ENCODE measurements at regions not wholly inside any gene's neighbourhood (a gene's known extent, or its start where the extent isn't known, plus 50 kb on each side); places are given as distances from the start of the nearest gene placed in this dataset.
A peak's percentile ranks its signal among the peaks of the same experiment; 100 is the strongest.
"Not testable (repeated sequence)": the region's sequence is repeated elsewhere in the genome, so short reads cannot be mapped to it uniquely, and the experiment has no call there.

DNA sequence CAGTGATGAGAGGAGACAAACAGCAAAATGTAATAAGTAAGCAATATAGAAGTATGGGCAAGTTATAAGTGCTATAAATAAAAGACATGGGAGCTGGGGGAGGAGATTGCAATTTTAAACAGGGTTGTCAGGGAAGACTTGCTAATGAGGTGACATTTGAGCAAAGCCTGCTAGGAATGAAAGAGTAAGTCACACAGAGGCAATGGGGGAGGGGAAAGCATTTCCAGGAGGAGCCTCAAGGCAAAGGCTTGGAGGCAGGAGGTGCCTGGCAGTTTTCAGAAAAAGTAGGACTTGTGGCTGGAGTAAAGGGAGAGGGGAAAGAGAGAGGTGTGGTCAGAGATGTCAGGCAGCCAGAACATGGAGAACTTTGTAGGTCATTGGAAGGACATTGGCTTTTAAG is 124.4 kb upstream of the NMUR2 start:
- no peak for DNase-seq

DNA sequence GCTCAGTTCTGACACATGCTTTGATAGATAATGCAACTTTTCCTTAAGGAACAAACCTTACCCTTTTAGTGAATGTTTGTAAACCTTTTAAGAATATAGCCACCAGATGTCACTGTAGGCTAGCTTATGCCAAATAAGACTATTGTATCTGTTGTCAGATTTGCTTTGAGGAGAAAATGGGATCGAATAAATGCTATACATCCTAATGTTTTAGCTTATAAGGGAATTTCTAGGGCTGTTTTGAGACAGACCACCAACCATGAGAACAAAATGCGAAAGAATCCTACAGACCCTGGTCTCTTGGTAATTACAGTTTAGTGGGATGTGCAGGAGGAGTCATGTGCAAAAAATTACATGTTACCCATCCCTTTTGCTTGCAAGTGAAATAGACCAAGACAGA is 127.6 kb upstream of the NMUR2 start:
- DNase-seq = peak; percentile 44

DNA sequence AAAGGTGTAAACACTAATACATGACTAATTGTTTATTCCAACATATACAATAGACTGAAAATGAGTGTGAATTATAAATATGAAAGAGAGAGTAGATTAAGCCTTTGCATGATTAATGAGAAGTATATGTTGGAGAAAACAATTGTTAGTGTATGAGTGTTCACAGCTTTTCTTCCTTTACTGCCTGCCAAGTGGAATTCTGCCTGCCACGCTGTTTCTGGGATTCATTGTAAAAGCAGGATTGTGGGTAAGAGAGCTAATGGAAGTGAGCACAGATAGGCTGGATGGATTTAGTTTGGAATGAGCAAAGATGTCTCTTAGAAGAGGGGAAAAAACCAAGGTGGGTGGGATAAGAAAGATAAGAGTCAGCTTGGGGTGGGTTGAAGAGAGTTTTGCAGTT is 129.6 kb upstream of the NMUR2 start:
- no peak for DNase-seq

DNA sequence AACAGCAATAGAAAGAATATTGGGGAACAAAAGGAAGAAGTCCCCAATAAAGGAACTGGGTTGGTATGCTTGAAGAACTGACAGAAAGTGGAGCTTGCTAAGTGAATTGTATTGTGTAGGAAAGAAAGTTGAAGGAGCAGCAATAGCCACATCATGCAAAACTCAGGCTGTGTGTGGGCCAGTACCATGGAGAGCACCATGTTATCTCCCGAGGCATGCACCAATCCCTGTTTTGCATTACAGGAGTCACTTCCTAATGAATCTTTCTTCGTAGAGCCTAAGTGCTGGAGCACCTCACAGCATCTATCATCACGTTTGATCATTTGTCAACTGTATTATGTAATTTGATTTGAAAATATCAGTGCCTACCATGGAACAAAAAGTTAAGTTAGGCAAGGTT is 137.7 kb upstream of the NMUR2 start:
- DNase-seq = peak; percentile 2

DNA sequence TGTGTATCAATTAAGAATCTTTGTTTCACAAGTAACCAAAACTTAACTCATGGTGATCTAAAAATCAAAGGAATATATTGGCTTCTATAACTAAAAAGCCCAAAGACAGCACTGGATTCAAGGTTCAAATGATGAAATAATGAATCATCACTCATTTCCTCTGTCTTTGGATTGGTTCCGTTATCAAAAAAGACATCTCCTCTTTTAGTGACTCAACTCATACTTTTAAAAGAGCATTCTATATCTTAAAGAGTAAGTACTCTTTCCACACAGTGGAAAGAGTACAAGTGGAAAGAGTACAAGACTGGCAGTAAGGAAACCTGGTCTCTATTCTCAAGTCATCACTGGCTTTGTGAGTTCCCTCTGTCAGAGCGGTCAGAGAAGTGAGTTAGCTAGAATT is 141.4 kb upstream of the NMUR2 start:
- peak; percentile 3 for DNase-seq

DNA sequence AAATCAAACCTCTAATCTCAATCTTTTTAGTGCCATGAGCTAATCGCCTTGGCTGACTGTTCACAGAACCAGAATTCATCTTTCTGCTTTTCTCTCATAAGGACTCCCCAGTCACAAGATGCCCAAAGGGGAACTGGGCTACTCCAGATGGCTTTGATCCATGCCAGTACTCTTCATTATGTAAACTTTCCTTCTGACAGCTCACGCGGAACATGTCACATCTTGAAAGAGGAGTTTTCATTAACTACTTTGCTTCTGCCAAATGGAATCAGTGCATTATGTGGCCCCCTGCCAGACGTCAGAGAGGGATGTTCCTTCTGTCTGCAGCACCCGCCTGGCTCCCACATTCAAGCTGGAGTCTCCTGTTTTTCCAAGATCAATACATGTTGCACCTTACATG is 142.1 kb upstream of the NMUR2 start:
- no peak for DNase-seq

DNA sequence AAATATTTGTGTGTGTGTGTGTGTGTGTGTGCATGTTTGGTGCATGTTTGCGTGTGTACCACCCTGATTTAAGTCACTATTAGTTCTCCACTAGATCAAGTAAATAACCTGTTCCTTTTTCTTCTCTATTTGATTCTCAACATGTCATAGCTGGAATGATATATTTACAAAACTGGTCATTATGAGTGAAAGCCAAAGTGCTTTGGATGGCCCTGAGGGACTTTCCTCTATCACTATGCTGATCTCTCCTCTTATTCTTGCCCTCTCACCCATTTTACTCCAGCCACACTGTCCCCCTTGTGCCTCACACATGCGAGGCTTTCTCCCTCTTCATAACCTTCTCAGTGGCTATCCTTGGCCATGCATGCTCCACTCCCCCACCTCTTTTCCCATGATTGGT is 144.6 kb upstream of the NMUR2 start:
- no peak for DNase-seq

DNA sequence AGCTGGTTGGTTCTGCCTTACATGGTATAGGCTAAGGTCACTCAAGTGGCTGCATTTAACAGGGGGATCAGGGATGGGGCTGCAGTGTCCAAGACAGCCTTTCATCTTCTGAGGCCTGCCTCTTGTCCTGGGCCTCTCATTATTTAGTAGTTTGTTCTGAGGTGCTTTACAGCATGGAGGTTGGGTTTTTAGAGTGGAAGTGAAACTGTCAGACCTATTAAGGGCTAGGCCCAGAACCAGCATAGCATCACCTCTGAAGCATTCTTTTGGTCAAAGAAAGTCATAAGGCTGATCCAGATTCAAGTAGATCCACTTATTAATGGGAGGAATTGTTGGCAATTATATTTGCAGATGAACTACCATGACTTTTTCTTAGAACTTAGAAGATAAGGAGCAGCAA is 146.0 kb upstream of the NMUR2 start:
- DNase-seq = no peak

DNA sequence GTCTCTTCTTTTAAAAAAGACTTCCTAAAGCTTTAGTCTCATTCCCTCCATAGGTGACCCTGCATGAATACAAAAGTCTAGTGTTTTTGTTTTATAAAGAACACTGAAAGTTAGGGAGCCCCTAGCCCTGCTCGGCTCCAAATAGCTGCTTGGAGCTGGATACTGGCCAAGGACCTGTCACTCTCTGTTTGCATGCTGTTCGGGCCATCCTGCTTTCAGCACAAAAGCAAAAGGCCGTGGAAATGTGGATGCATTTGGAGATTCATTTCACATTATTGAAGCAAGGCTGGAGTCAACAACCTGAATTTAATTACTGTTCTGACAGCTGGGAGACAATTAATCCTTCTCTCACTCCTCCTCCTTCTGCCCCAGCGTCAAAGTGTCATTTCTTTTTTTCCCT is 151.7 kb upstream of the NMUR2 start:
- DNase-seq = no peak

DNA sequence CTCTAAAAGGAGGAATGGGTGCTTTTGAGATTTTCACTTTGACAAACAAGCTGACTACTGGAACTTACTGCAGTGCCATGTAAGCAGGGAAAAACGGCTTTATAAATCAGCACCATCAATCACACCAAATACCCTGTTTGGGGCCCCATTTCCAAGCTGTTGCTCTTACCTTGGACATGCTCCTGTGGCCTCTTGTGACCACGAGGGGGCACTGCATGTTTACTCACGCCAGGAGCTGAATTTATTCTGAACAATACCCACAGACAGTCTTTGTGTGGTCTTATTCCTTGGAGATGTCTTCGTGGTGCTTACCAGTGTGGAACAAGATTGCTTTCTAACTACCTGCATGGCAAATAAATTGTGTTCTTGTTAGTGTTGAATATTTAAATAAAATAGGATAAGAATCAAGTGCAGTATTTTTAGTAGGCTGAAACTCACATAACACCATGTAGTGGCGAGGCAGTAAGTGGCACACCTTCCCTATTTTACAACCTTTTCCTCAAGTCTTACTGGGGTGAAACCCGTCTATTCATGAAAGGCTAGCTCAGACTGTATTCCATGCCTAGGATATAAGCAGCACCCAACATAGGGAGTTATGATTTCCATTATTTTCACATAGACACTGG is 155.5 kb upstream of the NMUR2 start:
- peak; percentile 49 for DNase-seq

DNA sequence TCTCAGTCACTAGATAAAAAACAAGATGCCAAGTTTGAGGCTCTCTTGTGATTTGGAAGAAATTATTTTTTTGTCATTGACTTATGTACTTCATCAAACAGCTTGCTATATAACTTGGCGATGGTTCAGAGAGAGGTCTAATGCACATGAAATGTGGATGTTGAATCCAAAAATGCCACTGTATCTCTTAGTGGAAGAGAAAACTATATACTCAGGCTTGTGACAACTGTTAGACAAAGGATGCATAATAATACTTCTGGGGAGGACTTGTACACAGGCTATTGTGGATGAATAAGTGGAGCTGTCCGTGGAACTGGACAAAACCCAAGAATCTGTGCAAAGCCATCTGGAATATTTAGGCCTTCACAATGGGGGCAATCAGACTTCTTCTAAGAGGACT is 162.9 kb upstream of the NMUR2 start:
- no peak for DNase-seq

DNA sequence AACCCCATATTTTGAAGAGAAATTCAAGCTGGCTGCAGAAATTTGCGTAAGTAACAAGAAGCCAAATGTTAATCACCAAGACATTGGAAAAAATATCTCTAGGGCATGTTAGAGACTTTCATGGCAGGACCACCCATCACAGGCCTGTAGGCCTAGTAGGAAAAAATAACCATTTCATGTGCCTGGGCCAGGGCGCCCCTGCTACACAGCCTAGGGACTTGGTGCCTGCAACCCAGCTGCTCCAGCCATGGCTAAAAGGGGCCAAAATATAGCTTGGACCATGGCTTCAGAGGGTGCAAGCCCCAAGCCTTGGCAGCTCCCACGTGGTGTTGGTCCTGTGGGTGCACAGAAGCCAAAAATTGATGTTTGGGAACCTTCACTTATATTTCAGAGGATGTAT is 167.7 kb upstream of the NMUR2 start:
- DNase-seq = no peak

DNA sequence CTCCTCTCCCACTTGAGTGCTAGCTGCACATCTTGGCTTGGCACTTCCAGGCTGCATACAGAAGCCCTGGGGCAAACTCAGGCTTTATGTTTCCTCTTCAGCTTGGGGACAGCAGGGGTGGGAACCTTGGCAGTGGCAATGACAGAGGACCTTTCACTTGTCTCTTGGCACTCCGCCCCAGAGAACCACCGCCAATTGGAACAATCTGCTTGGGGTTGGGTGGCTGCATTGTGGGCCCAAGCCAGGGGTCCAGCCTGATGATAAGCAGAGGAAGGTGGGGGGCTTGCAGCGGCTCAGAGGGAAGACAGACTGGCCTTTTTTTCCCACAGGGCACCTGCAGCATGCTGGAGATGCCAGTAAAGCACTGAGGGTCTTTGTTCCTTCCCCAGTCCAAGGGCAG is 179.0 kb upstream of the NMUR2 start:
- DNase-seq = no peak

DNA sequence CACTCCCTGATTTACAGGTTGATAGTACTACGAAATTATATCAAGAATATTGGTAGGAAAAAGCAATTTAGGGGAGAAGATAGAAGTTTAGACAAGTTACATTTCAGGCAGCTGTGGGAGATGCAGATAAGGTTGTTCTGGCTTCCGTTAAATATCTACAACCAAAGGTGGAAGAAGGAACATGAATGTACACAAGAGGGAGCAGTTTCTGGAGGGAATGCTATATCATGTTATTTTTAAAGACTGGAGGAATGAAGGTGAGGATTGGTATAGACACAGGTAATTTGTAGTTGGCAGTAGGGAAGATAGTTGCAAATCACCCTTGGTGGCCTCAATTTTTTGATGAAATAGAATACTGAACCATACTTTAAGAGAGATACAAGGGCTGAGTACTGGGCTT is 187.3 kb upstream of the NMUR2 start:
- DNase-seq = no peak

DNA sequence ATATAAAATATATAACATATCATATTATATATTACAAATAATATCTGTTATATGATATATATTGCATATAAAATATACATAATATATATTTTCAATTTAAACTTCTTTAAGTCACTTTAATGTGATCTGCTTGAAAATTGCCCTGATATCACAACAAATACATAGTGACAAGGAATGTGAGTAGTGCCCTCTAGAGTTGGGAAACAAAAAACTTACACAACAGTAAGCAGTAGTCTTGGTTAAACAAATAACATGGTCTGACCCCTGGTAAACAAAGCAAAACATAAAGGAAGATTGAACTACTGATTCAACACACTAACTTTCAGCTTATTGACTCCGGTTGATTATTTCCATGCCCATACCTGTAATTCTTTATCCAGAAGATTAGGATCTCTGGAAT is 188.3 kb upstream of the NMUR2 start:
- no peak for DNase-seq

DNA sequence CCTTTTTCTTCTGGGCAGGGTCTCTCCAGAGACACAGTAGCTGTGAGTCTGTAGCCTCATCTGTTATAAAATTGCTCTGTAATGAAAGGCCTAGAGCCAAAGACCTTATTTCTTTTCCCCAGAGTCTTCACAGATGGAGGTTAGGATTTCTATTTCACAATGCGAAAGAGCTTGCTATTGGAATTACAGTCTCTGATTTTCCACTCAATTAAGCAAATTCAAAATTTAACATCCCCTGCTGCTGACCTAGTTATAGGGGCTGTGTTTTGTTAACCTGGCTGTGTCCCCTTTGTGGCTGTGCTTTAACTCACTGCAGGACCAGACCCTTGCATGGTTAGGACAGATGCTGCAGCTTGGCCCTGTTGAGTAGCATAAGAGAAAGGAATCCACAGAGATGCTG is 190.3 kb upstream of the NMUR2 start:
- DNase-seq = no peak

DNA sequence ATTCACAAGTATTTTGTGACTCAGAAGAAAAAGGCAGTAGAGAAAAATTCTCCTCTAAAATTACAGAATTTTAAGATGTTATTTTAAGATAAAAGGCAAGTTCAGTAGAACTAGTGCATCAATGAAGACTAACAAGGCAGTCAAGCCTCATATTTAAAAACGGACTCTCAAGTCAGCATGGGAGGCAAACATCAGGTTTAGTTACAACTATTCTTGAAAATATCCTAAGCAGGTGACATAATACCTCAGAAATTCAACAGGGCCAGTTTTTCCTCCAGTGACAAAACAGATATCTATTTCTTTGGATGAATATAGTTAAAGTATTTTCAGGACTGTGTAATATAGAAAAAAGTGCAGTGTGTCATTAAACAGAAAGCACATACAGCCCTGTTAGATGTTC is 194.0 kb upstream of the NMUR2 start:
- DNase-seq = no peak

DNA sequence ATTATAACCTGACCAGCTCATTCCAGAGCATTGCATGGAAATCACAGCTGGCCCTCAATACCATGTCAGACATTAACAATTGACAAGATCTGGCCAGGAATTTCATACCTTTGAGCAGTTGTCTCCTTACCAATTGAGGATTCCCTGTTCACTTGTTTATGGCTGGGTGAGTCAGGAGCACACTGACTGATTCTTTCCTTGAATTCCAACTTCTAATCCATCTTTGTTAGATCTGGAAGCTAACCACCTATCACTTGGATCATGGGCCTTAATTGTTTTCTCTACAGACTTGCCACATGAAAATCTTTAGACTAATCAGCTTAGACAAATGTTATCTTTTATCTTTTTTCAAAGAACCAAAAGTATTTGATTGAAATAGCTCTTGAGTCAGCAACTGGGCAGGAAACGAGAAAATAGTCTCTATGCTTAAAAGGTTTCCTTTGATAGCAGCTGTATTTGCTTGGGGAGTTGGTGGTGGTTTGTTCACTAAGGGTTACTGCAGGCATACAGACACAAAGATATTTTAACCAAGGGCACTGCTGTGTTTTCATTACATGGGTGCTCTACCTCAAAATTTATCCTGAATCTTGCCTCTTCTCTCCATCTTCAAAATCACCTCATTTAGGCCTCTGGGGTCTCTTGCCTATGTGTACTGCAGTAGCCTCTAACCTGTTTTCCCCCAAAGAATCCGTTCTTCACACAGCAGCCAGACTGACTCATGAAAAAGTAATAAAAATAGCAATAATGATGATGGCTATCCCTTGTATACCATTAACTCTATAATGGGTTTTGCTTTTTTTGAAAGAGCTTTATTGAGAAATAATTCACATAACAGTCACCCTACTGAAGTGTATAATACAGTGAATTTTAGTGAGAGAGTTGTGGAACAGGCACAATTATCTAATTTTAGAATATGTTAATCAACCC is 197.0 kb upstream of the NMUR2 start:
- no peak for DNase-seq

DNA sequence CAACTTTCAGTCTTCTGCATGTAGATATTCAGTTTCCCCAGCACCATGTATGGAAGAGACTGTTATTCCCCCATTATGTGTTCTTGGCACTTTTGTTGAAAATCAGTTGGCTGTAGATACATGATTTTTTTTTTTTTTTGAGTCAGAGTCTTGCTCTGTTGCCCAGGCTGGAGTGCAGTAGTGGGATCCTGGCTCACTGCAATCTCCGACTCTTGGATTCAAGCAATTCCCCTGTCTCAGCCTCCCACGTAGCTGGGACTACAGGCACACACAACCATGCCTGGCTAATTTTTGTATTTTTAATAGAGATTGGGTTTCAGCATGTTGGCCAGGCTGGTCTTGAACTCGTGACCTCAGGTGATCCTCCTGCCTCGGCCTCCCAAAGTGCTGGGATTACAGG is 201.0 kb upstream of the NMUR2 start:
- DNase-seq = not testable (repeated sequence)

DNA sequence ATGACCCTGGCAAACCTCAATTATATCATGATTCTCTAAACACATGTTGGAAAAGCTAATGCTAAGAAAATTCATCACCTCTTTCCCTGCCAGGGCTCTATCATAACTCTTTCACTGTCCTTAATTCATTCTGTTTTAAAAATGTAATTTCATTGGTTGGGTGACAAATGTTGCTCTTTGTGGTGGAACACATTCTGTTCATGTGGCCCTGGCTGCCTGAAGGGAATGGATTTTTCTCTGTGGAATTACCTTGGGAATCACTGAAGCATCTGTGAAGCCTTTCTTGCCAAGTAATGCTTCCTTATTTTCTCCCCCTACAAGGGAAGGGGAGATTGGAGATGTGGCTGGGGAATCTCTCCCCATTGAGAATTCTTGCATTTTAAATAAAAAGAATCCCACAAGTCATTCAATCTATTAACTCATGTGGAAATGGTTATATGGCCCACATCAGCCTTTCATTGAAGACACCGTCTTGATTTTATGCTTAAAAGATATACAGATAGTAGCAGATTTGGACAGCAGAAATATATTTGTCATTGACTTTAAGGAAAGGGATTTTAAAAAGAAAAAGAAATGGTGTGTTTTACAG is 201.8 kb upstream of the NMUR2 start:
- no peak for DNase-seq

DNA sequence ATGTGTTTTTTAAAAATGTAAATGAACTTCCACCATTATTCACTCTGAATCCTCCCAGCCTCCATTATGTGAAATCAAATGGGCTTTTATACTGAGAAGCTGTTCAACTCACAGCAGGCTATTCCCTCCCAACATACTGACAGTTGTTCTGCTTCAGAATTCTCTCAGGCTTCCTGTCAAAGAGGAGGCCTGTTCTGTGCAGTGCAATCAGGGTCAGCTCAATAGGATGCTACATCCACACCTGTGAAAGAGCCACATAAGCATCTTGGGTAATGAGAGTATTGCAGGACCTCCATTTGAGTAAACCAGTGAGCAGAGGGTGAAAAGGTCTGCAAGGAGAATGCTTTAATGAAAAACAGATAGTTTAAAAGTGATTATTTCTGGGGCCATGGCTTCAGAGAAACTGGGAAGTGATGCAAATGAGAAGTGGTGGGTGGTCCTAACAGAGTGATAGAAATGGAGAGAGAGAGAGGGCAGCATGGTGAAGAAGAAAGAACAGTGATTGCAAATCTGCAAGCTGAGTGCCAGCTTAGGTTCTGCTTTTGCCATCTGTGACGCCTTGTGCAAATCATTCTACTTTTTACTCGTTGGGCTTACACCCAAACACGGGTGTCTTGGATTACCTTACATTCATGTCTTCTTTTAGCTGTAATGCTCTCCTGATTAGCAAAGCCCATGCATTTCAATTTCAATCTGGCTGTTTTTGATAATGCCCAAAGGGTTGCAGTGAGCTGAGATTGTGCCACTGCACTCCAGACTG is 202.5 kb upstream of the NMUR2 start:
- no peak for DNase-seq

DNA sequence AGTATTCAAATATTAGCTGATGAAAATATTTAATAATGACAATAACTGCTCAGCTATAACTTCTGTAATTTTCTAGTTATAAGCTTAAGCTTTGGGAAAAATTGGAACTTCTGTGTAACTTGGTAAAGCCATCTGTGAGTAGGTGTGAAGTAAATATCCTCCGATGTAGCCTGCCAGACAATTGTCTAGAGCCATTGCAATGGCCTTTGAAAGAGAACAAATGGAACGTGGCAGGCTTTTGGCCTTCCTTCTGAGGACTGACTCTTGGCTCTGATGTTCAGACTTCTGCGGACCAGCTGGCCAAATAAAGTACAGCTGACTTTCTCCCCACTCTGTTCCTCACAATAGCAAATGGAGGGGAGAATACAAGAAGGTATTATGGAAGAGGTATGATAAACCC is 203.4 kb upstream of the NMUR2 start:
- DNase-seq = no peak

DNA sequence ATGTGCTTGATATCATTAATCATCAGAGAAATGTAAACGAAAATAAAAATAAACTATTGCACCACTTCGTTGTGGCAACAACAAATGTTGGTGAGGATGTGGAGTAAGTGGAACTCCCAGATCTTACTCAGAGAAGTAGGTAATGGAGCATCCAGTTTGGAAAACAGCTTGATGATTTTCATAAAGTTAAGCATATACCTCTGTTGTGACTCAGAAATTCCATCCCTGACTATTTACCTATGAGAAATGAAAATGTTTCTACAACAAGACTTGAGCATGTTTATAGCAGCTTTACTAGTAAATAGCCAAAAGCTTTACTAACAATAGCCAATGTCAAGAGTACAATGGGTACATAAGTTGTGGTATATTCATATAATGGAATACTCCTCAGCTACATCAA is 214.7 kb upstream of the NMUR2 start:
- no peak for DNase-seq

DNA sequence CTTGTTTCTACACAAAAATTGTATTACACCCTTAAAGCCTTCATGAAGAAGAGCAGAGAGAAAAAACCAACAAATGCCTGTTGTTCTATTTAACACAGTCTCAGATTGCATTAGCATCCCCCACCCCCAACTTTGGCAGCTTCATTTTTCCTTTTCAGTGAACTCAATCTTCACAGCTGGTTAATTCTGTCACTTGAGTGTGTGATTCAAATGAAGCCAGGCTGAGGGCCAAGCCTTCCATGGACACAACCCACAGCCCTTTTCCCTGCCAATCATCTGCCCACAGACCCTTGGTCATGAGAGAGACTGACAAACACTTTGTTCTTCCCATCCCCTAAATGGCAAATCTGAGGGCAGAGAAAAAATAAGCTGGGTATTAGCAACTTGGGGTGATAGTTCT is 217.5 kb upstream of the NMUR2 start:
- DNase-seq = no peak
